Mucosa of descending colon (tissue), 3 donors: ENCODE measurements at regions not wholly inside any gene's neighbourhood (a gene's known extent, or its start where the extent isn't known, plus 50 kb on each side); places are given as distances from the start of the nearest gene placed in this dataset.

Experiments used
- ATAC-seq: fragments of 200-7000 bp; cut with Tn5 transposase; one replicate; pipeline ENCODE4 v1.9.1; 2020; ENCODE audit warnings: mild to moderate bottlenecking, moderate library complexity
- DNase-seq, 3 donors: peaks; one replicate each; pipeline ENCODE4 v3.0.0-alpha.2; 2020
- H3K36me3 ChIP-seq: fragments of 200-600 bp; one replicate; pipeline ENCODE4 v1.8.0; 2021; ENCODE audit warnings: low read depth, mild to moderate bottlenecking
- H3K4me1 ChIP-seq: fragments of 200-600 bp; one replicate; pipeline ENCODE4 v1.8.0; 2021; ENCODE audit warnings: low read depth, mild to moderate bottlenecking
- H3K4me3 ChIP-seq: fragments of 200-600 bp; one replicate; pipeline ENCODE4 v1.8.0; 2021; ENCODE audit warnings: mild to moderate bottlenecking
- H3K9me3 ChIP-seq: fragments of 200-600 bp; one replicate; pipeline ENCODE4 v1.8.0; 2021; ENCODE audit warnings: mild to moderate bottlenecking
- intact Hi-C, 2 donors: fragments of 100-400 bp; cut with DNase I in 1 of 2; cut with micrococcal nuclease in 1 of 2; formaldehyde crosslinking; loops; one replicate each; pipeline versions ENCODE4 v1.11.0 to v1.11.1; 2022; cut with DNase I, micrococcal nuclease
- TF ChIP-seq, protein P1 (sequence below): fragments of 200-600 bp; IDR thresholded peaks from one replicate; pipeline ENCODE4 v1.8.0; 2022; ENCODE audit warnings: antibody characterized with exemption, mild to moderate bottlenecking
- donor health status: DM: no; HTN: no; CAD: no; lungs with moderate emphysema.
- donor health status: DM: no; HTN: no; CAD: no.
- donor health status: DM: no; HTN: yes; CAD: no.

- ATAC-seq (no peak), DNase-seq (no peak)
- TF ChIP-seq, protein P1, sequence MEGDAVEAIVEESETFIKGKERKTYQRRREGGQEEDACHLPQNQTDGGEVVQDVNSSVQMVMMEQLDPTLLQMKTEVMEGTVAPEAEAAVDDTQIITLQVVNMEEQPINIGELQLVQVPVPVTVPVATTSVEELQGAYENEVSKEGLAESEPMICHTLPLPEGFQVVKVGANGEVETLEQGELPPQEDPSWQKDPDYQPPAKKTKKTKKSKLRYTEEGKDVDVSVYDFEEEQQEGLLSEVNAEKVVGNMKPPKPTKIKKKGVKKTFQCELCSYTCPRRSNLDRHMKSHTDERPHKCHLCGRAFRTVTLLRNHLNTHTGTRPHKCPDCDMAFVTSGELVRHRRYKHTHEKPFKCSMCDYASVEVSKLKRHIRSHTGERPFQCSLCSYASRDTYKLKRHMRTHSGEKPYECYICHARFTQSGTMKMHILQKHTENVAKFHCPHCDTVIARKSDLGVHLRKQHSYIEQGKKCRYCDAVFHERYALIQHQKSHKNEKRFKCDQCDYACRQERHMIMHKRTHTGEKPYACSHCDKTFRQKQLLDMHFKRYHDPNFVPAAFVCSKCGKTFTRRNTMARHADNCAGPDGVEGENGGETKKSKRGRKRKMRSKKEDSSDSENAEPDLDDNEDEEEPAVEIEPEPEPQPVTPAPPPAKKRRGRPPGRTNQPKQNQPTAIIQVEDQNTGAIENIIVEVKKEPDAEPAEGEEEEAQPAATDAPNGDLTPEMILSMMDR = no peak
- Histone ChIP-seq H3K4me1 (peaks cover 5% of the 10 kb centered on the region), H3K4me3 (no peak overlapping the region), H3K36me3 (no peaks in the 10 kb centered on the region), H3K9me3 (no peaks in the 10 kb centered on the region)
- intact Hi-C loops = no loop called here
Observed at GRCh38 chr12:91984556-91984955, 161.1 kb downstream of the BTG1 start.

- DNase-seq = no peak
- no peaks in the 10 kb centered on the region for H3K36me3 ChIP-seq
- no peak for ATAC-seq
- no peaks in the 10 kb centered on the region for H3K9me3 ChIP-seq
- peaks cover 5% of the 10 kb centered on the region for H3K4me1 ChIP-seq
- intact Hi-C loops = no loop called here
- TF ChIP-seq, protein P1 = no peak
- no peak overlapping the region for H3K4me3 ChIP-seq
Observed at GRCh38 chr12:91983935-91984334, 161.7 kb downstream of the BTG1 start.

GRCh38 chr12:91982946-91983345, 162.7 kb downstream of the BTG1 start:
- DNase-seq = peak in 1 of 3 donors; percentile 10
- Histone ChIP-seq H3K36me3 (no peaks in the 10 kb centered on the region), H3K9me3 (no peaks in the 10 kb centered on the region), H3K4me3 (no peak overlapping the region), H3K4me1 (peaks cover 5% of the 10 kb centered on the region)
- ATAC-seq = peak; percentile 19
- TF ChIP-seq, protein P1 = no peak
- intact Hi-C loops = no loop called here

GRCh38 chr12:91980389-91980821, 165.2 kb downstream of the BTG1 start:
- ATAC-seq (no peak), DNase-seq (no peak)
- H3K36me3 ChIP-seq = no peaks in the 10 kb centered on the region
- no peaks in the 10 kb centered on the region for H3K9me3 ChIP-seq
- intact Hi-C loops = no loop called here
- H3K4me1 ChIP-seq = peaks cover 5% of the 10 kb centered on the region
- no peak overlapping the region for H3K4me3 ChIP-seq
- TF ChIP-seq, protein P1 = no peak

DNA sequence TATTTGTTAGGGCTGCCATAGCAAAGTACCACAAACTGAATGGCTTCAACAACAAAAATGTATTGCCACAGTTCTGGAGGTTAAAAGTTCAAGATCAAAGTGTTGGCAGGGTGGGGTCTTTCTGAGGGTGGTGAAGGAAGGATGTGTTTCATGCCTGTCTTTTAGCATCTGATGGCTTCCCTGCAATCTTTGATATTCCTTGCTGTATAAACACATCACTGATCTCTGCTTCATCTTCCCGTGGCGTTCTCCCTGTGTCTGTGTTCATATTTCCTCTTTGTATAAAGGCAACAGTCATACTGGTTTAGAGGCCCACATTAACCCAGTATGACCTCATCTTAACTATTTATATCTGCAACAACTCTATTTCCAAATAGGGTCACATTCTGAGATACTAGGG, 167.5 kb downstream of the BTG1 start:
- TF ChIP-seq, protein P1 = no peak
- intact Hi-C loops = no loop called here
- H3K4me3 ChIP-seq = no peak overlapping the region
- H3K36me3 ChIP-seq = no peaks in the 10 kb centered on the region
- DNase-seq (no peak), ATAC-seq (no peak)
- no peaks in the 10 kb centered on the region for H3K9me3 ChIP-seq
- H3K4me1 ChIP-seq = peaks cover 5% of the 10 kb centered on the region

DNA sequence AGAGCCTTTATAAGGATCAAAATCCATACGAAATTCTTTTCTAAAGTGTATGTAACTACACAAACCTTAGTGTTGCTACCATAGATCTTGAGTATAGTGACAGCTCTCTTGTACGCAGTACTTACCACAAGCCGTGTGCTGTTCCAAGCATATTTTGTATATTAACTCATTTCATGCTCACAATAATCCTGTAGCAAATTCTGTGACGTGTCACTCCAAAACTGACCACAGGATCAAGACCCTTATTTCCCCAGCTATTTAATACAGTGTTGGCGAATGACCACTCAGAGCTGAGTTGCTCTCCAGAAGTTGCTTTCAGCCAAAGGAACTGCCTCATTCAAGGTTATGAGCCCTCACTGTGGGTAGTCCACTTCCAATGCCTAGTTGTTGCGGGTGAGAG, 169.8 kb downstream of the BTG1 start:
- intact Hi-C loops = no loop called here
- no peaks in the 10 kb centered on the region for H3K4me1 ChIP-seq
- no peak overlapping the region for H3K4me3 ChIP-seq
- no peak for ATAC-seq
- H3K36me3 ChIP-seq = no peaks in the 10 kb centered on the region
- DNase-seq = no peak
- no peaks in the 10 kb centered on the region for H3K9me3 ChIP-seq
- TF ChIP-seq, protein P1 = no peak
